OCI-LY7 (cell line): ENCODE measurements at regions not wholly inside any gene's neighbourhood (a gene's known extent, or its start where the extent isn't known, plus 50 kb on each side); places are given as distances from the start of the nearest gene placed in this dataset.

Source experiments
- BruUV-seq: library from RNA; stranded (reverse); fragments of 400-500 nt; replicated peaks from 2 replicates; lab custom pipeline; 2021; lab: Mats Ljungman, UMichigan
- CTCF ChIA-PET: fragments of 300-600 bp; sonication (Branson Sonifier 250); formaldehyde crosslinking; loops from one replicate; lab custom pipeline; 2022; ENCODE audit warnings: antibody characterized with exemption; ENCODE audit not compliant: unreplicated experiment; lab: Charles Lee
- POLR2A ChIA-PET: fragments of 300-600 bp; sonication (Branson Sonifier 250); formaldehyde crosslinking; loops from one replicate; lab custom pipeline; 2022; ENCODE audit warnings: antibody characterized with exemption; lab: Charles Lee
- DNase-seq: peaks from one replicate; pipeline ENCODE4 v3.0.0-alpha.2; 2015; ENCODE audit warnings: low spot score
- H2AFZ ChIP-seq: fragments of 200-600 bp; sonication (generic), shearing (Covaris generic); 2 replicates; pipeline ENCODE4 v1.6.1; 2014; ENCODE audit warnings: mild to moderate bottlenecking, antibody characterized with exemption, low read length, moderate library complexity
- H3K27ac ChIP-seq: fragments of 200-600 bp; sonication (generic); 2 replicates; pipeline ENCODE4 v1.5.1; 2014; ENCODE audit warnings: mixed run types, low read depth, mild to moderate bottlenecking, moderate library complexity, low read length, inconsistent platforms; ENCODE audit not compliant: poor library complexity, severe bottlenecking
- H3K36me3 ChIP-seq: fragments of 200-600 bp; sonication (generic); 2 replicates; pipeline ENCODE4 v1.6.1; 2014; ENCODE audit warnings: mild to moderate bottlenecking, antibody characterized with exemption, low read length, moderate library complexity, mixed read lengths; ENCODE audit not compliant: insufficient read depth
- H3K4me1 ChIP-seq: fragments of 200-600 bp; sonication (generic); 2 replicates; pipeline ENCODE4 v1.5.1; 2014; ENCODE audit warnings: mild to moderate bottlenecking, low read length; ENCODE audit not compliant: insufficient read depth, poor library complexity, severe bottlenecking
- H3K4me2 ChIP-seq: fragments of 200-600 bp; sonication (generic); 2 replicates; pipeline ENCODE4 v1.6.1; 2014; ENCODE audit warnings: mild to moderate bottlenecking, low read length
- H3K4me3 ChIP-seq: fragments of 200-600 bp; sonication (generic); 2 replicates; pipeline ENCODE4 v1.5.1; 2014; ENCODE audit warnings: mild to moderate bottlenecking, low read depth, low read length; ENCODE audit not compliant: poor library complexity, severe bottlenecking
- H3K79me2 ChIP-seq: fragments of 200-600 bp; sonication (generic); 2 replicates; pipeline ENCODE4 v1.6.1; 2016; ENCODE audit warnings: low read depth, mild to moderate bottlenecking, low read length, moderate library complexity, mixed read lengths; ENCODE audit not compliant: insufficient read depth
- H3K9me2 ChIP-seq: fragments of 200-600 bp; sonication (generic); 2 replicates; pipeline ENCODE4 v1.6.1; 2016; ENCODE audit warnings: mild to moderate bottlenecking, low read length, mixed read lengths; ENCODE audit not compliant: insufficient read depth
- H3K9me3 ChIP-seq: fragments of 200-600 bp; sonication (generic); 2 replicates; pipeline ENCODE4 v1.6.1; 2014; ENCODE audit warnings: mild to moderate bottlenecking, mixed run types, low read length, mixed read lengths
- H4K20me1 ChIP-seq: fragments of 200-600 bp; sonication (generic); 2 replicates; pipeline ENCODE4 v1.6.1; 2014; ENCODE audit warnings: mild to moderate bottlenecking, antibody characterized with exemption, low read length, moderate library complexity, mixed read lengths; ENCODE audit not compliant: insufficient read depth
- EZH2phosphoT487 ChIP-seq: fragments of 200-600 bp; sonication (generic); IDR thresholded peaks from 2 replicates; pipeline ENCODE4 v1.6.1; 2018; ENCODE audit warnings: low read depth, borderline replicate concordance, mild to moderate bottlenecking, mixed run types, antibody characterized with exemption, low read length, moderate library complexity, mixed read lengths
- intact Hi-C: fragments of 100-400 bp; cut with micrococcal nuclease; formaldehyde crosslinking; loops from one replicate; pipeline ENCODE4 v1.10.0; 2022; ENCODE audit not compliant: unreplicated experiment
- TF ChIP-seq, protein P1 (sequence below): fragments of 200-600 bp; sonication (generic); conservative IDR thresholded peaks from 2 replicates; pipeline ENCODE4 v1.5.1; 2014; ENCODE audit warnings: mild to moderate bottlenecking, antibody characterized with exemption, low read length, moderate library complexity, mixed read lengths

DNA sequence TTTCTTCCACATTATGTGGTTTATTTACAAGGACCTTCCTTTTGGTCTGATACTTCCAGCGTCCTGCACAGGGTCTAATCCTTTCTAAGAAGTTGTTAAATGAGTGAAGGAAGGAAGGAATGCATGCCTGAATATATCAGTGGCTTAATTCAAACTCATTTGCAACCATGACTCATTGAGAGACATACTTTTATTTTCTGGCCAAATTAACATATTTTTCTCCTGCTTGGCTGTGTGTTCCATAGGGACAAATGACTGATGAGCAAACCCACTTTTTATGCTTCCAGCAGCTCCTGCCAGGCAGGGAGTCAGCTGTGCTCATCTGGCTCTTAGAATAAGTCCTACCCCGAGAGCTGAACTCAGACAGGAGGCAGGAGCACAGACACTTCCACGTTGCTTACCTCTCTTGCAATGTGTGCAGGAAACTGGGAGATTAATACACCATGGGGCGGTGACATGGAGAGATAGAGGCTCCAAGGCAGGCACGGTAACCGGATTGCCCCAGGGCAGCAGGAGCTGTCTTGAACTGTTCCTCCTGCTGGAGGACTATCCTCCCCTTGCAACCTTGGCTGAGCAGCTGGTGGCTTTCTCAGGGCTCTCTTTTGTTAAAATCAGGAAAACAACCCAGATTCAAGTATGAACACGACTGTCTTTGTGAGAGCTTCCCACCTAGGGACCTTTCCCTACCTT is 667.5 kb upstream of the HS6ST1 start:
- no peak for DNase-seq

DNA sequence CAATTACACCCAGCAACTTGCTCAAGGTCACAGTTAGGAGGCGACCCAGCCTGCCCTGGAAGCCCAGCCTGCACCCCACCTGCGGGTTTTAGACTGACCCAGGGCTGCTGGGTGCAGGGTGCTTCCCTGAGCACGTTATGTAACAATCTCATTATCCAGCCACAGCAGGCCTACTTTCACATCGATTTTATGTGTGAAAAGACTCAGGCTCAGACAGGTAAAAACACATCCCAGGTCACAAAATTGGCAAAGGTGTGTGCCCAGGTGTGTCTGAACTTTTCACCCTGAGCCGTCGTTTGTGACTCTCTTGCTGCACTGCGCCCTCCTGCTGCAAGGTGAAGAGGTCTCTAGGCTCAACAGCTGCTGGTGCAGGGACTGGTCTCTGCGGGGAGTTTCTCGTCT is 668.2 kb upstream of the HS6ST1 start:
- no peaks in the 10 kb centered on the region for H3K4me1 ChIP-seq
- POLR2A ChIA-PET, result no interaction called here
- CTCF ChIA-PET, result no interaction called here
- H3K79me2 ChIP-seq, result no peaks in the 10 kb centered on the region
- TF ChIP-seq EZH2phosphoT487, result no peak
- TF ChIP-seq, protein P1, sequence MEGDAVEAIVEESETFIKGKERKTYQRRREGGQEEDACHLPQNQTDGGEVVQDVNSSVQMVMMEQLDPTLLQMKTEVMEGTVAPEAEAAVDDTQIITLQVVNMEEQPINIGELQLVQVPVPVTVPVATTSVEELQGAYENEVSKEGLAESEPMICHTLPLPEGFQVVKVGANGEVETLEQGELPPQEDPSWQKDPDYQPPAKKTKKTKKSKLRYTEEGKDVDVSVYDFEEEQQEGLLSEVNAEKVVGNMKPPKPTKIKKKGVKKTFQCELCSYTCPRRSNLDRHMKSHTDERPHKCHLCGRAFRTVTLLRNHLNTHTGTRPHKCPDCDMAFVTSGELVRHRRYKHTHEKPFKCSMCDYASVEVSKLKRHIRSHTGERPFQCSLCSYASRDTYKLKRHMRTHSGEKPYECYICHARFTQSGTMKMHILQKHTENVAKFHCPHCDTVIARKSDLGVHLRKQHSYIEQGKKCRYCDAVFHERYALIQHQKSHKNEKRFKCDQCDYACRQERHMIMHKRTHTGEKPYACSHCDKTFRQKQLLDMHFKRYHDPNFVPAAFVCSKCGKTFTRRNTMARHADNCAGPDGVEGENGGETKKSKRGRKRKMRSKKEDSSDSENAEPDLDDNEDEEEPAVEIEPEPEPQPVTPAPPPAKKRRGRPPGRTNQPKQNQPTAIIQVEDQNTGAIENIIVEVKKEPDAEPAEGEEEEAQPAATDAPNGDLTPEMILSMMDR, result no peak
- H3K9me2 ChIP-seq, result no peaks in the 10 kb centered on the region
- BruUV-seq, result no TSS peak
- no peak overlapping the region for H3K4me2 ChIP-seq
- DNase-seq, result no peak
- H2AFZ ChIP-seq, result no peak overlapping the region
- intact Hi-C loops, result no loop called here
- H3K27ac ChIP-seq, result no peak overlapping the region
- H3K9me3 ChIP-seq, result no peaks in the 10 kb centered on the region
- no peaks in the 10 kb centered on the region for H3K36me3 ChIP-seq
- H4K20me1 ChIP-seq, result no peaks in the 10 kb centered on the region
- no peak overlapping the region for H3K4me3 ChIP-seq

More for the DNA sequence above, 667.5 kb upstream of the HS6ST1 start:
- no peaks in the 10 kb centered on the region for H4K20me1 ChIP-seq
- intact Hi-C loops, result no loop called here
- H3K36me3 ChIP-seq, result no peaks in the 10 kb centered on the region
- H3K4me1 ChIP-seq, result no peaks in the 10 kb centered on the region
- H3K4me3 ChIP-seq, result no peak overlapping the region
- CTCF ChIA-PET, result no interaction called here
- no peaks in the 10 kb centered on the region for H3K79me2 ChIP-seq
- POLR2A ChIA-PET, result no interaction called here
- no peak for TF ChIP-seq EZH2phosphoT487
- TF ChIP-seq, protein P1, result no peak
- H3K9me2 ChIP-seq, result no peaks in the 10 kb centered on the region
- no peak overlapping the region for H3K27ac ChIP-seq
- H2AFZ ChIP-seq, result no peak overlapping the region
- no peaks in the 10 kb centered on the region for H3K9me3 ChIP-seq
- H3K4me2 ChIP-seq, result no peak overlapping the region
- BruUV-seq, result no TSS peak

DNA sequence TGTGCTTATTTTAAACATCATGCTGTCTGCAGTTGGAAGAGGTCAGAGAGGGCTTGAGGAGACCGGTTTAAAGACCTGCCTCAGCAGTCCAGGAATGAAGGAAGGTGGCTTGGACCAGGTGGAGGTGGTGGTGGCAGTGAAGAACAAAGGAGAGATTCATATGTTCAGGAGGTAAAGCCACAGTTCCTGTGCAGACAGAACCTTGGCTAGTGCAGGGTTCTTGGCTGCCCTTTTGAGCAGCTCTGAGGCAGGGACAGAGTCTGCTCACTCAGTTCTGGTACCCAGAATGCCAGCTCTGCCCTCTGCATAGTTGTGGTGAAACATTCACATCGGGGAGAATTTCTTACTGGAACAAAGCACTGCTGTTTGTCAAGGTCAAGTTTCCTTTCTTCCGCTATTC is 669.7 kb upstream of the HS6ST1 start:
- no peak overlapping the region for H2AFZ ChIP-seq
- H3K9me3 ChIP-seq, result no peaks in the 10 kb centered on the region
- H3K36me3 ChIP-seq, result no peaks in the 10 kb centered on the region
- no peaks in the 10 kb centered on the region for H3K79me2 ChIP-seq
- H3K4me1 ChIP-seq, result no peaks in the 10 kb centered on the region
- no peak for DNase-seq
- CTCF ChIA-PET, result no interaction called here
- BruUV-seq, result no TSS peak
- no peaks in the 10 kb centered on the region for H4K20me1 ChIP-seq
- no peak overlapping the region for H3K4me3 ChIP-seq
- POLR2A ChIA-PET, result no interaction called here
- TF ChIP-seq EZH2phosphoT487, result no peak
- TF ChIP-seq, protein P1, result no peak
- intact Hi-C loops, result no loop called here
- no peaks in the 10 kb centered on the region for H3K9me2 ChIP-seq
- H3K4me2 ChIP-seq, result no peak overlapping the region
- no peak overlapping the region for H3K27ac ChIP-seq
